ENCODE measurements at regions not wholly inside any gene's neighbourhood (a gene's known extent, or its start where the extent isn't known, plus 50 kb on each side); places are given as distances from the start of the nearest gene placed in this dataset.

GRCh38 chr18:39969803-39970494 is 1985.1 kb upstream of the PIK3C3 start:
- H3K27ac ChIP-seq = no peak overlapping the region
- no peak overlapping the region for H3K4me3 ChIP-seq
- no peaks in the 10 kb centered on the region for H3K4me1 ChIP-seq
- TF ChIP-seq CTCF (IDR thresholded peaks at IDR 0.05) = no peak
- H3K9me3 ChIP-seq = no peaks in the 10 kb centered on the region
- DNase-seq (no peak), ATAC-seq (no peak)
- no peaks in the 10 kb centered on the region for H3K27me3 ChIP-seq (ENCODE audit: low read depth)
- intact Hi-C loops (cut with DNase I) = no loop called here
- no peaks in the 10 kb centered on the region for H3K36me3 ChIP-seq

- Histone ChIP-seq H3K27me3 (ENCODE audit: low read depth) (no peaks in the 10 kb centered on the region), H3K4me1 (no peaks in the 10 kb centered on the region), H3K4me3 (no peak overlapping the region), H3K9me3 (no peaks in the 10 kb centered on the region), H3K36me3 (no peaks in the 10 kb centered on the region), H3K27ac (no peak overlapping the region)
- TF ChIP-seq CTCF (IDR thresholded peaks at IDR 0.05) = no peak
- ATAC-seq = no peak
- intact Hi-C loops (cut with DNase I) = no loop called here
- no peak for DNase-seq
These were observed 1988.8 kb upstream of the PIK3C3 start for GRCh38 chr18:39966275-39966674.

- no peak for TF ChIP-seq CTCF (IDR thresholded peaks at IDR 0.05)
- Histone ChIP-seq H3K4me3 (no peak overlapping the region), H3K36me3 (no peaks in the 10 kb centered on the region), H3K27me3 (ENCODE audit: low read depth) (no peaks in the 10 kb centered on the region), H3K9me3 (no peaks in the 10 kb centered on the region), H3K27ac (no peak overlapping the region), H3K4me1 (no peaks in the 10 kb centered on the region)
- intact Hi-C loops (cut with DNase I) = no loop called here
- no peak for DNase-seq
- no peak for ATAC-seq
These were observed 1992.5 kb upstream of the PIK3C3 start for GRCh38 chr18:39962546-39962945.

- ATAC-seq (no peak), DNase-seq (no peak)
- no peaks in the 10 kb centered on the region for H3K4me1 ChIP-seq
- no peaks in the 10 kb centered on the region for H3K36me3 ChIP-seq
- H3K4me3 ChIP-seq = no peak overlapping the region
- intact Hi-C loops (cut with DNase I) = no loop called here
- H3K27me3 ChIP-seq (ENCODE audit: low read depth) = no peaks in the 10 kb centered on the region
- no peak overlapping the region for H3K27ac ChIP-seq
- H3K9me3 ChIP-seq = no peaks in the 10 kb centered on the region
- TF ChIP-seq CTCF (IDR thresholded peaks at IDR 0.05) = no peak
These were observed 1994.5 kb upstream of the PIK3C3 start for GRCh38 chr18:39960550-39960949.

GRCh38 chr18:39959839-39960238 is 1995.2 kb upstream of the PIK3C3 start:
- no peak for ATAC-seq
- Histone ChIP-seq H3K4me1 (no peaks in the 10 kb centered on the region), H3K36me3 (no peaks in the 10 kb centered on the region), H3K4me3 (no peak overlapping the region), H3K9me3 (no peaks in the 10 kb centered on the region), H3K27ac (no peak overlapping the region), H3K27me3 (ENCODE audit: low read depth) (no peaks in the 10 kb centered on the region)
- no peak for TF ChIP-seq CTCF (IDR thresholded peaks at IDR 0.05)
- no peak for DNase-seq
- intact Hi-C loops (cut with DNase I) = no loop called here
